Neural progenitor cell (in vitro differentiated cells): ENCODE measurements at regions not wholly inside any gene's neighbourhood (a gene's known extent, or its start where the extent isn't known, plus 50 kb on each side); places are given as distances from the start of the nearest gene placed in this dataset.
A peak's percentile ranks its signal among the peaks of the same experiment; 100 is the strongest.

Source experiments
- DNase-seq: peaks from one replicate; pipeline ENCODE4 v3.0.0-alpha.2; 2016; ENCODE audit warnings: low spot score
- H2AFZ ChIP-seq: fragments of 200-600 bp; sonication (generic); replicated peaks from 2 replicates; pipeline ENCODE4 v1.6.1; 2016; ENCODE audit warnings: antibody characterized with exemption
- H3F3A ChIP-seq: fragments of 200-600 bp; sonication (generic); 2 replicates; pipeline ENCODE4 v1.6.1; 2016; ENCODE audit warnings: antibody characterized with exemption, low read depth
- H3K27ac ChIP-seq: fragments of 200-600 bp; sonication (generic); 2 replicates; pipeline ENCODE4 v1.5.1; 2016; ENCODE audit warnings: mild to moderate bottlenecking
- H3K27me3 ChIP-seq: fragments of 200-600 bp; sonication (generic); 2 replicates; pipeline ENCODE4 v1.6.1; 2016; ENCODE audit warnings: mild to moderate bottlenecking, moderate library complexity
- H3K36me3 ChIP-seq: fragments of 200-600 bp; sonication (generic); 2 replicates; pipeline ENCODE4 v1.5.1; 2016
- H3K4me1 ChIP-seq: fragments of 200-600 bp; sonication (generic); 2 replicates; pipeline ENCODE4 v1.6.1; 2016; ENCODE audit warnings: mixed run types
- H3K4me2 ChIP-seq: fragments of 200-600 bp; sonication (generic); 2 replicates; pipeline ENCODE4 v1.6.1; 2016
- H3K4me3 ChIP-seq: fragments of 200-600 bp; sonication (generic); 2 replicates; pipeline ENCODE4 v1.5.1; 2016
- H3K79me2 ChIP-seq: fragments of 200-600 bp; sonication (generic); 2 replicates; pipeline ENCODE4 v1.6.1; 2016; ENCODE audit warnings: low read depth
- H3K9ac ChIP-seq: fragments of 200-600 bp; sonication (generic); 2 replicates; pipeline ENCODE4 v1.6.1; 2016
- H3K9me3 ChIP-seq: fragments of 200-600 bp; sonication (generic); 2 replicates; pipeline ENCODE4 v1.5.1; 2016; ENCODE audit warnings: low read depth
- H4K20me1 ChIP-seq: fragments of 200-600 bp; sonication (generic); 2 replicates; pipeline ENCODE4 v1.6.1; 2016; ENCODE audit warnings: low read depth
- H3K27ac Mint-ChIP-seq: 3 replicates; pipeline ENCODE4 v1.8.0; 2021; ENCODE audit warnings: mixed read lengths
- H3K27me3 Mint-ChIP-seq: 2 replicates; pipeline ENCODE4 v1.8.0; 2022; ENCODE audit warnings: low read depth, mild to moderate bottlenecking, inconsistent platforms, moderate library complexity, mixed read lengths; ENCODE audit not compliant: insufficient read depth
- H3K36me3 Mint-ChIP-seq: 3 replicates; pipeline ENCODE4 v1.8.0; 2021; ENCODE audit warnings: mixed read lengths
- H3K4me1 Mint-ChIP-seq: 3 replicates; pipeline ENCODE4 v1.8.0; 2021; ENCODE audit warnings: mixed read lengths
- H3K4me3 Mint-ChIP-seq: 3 replicates; pipeline ENCODE4 v1.8.0; 2021; ENCODE audit warnings: mild to moderate bottlenecking, moderate library complexity, mixed read lengths
- H3K9me3 Mint-ChIP-seq: 3 replicates; pipeline ENCODE4 v1.8.0; 2020; ENCODE audit warnings: mixed read lengths
- CTCF ChIP-seq: fragments of 200-600 bp; sonication (generic); IDR thresholded peaks from 2 replicates; pipeline ENCODE4 v1.5.1; 2017; ENCODE audit warnings: antibody characterized with exemption, mild to moderate bottlenecking
- EZH2 ChIP-seq: fragments of 200-600 bp; sonication (generic); IDR thresholded peaks from 2 replicates; pipeline ENCODE4 v1.6.1; 2017; ENCODE audit warnings: antibody characterized with exemption, mild to moderate bottlenecking, moderate library complexity
- EZH2phosphoT487 ChIP-seq: fragments of 200-600 bp; sonication (generic); IDR thresholded peaks from 2 replicates; pipeline ENCODE4 v1.6.1; 2017; ENCODE audit warnings: antibody characterized with exemption

GRCh38 chr18:61606068-61606660 is 272.9 kb downstream of the CDH20 start:
- Mint-ChIP-seq H3K27ac (peak overlapping the region; percentile 47), H3K4me3 (peak overlapping the region; percentile 74), H3K36me3 (no peaks in the 10 kb centered on the region), H3K9me3 (peaks cover 11% of the 10 kb centered on the region), H3K4me1 (peaks cover 25% of the 10 kb centered on the region), H3K27me3 (peaks cover 13% of the 10 kb centered on the region)
- Histone ChIP-seq H3K27ac (no peak overlapping the region), H3K9ac (no peak overlapping the region), H3F3A (peaks cover 13% of the 10 kb centered on the region), H3K4me2 (peak overlapping the region; percentile 61), H3K36me3 (no peaks in the 10 kb centered on the region), H4K20me1 (peaks cover 10% of the 10 kb centered on the region), H3K9me3 (no peaks in the 10 kb centered on the region), H3K79me2 (no peaks in the 10 kb centered on the region), H3K27me3 (peaks cover 38% of the 10 kb centered on the region), H3K4me1 (peaks cover 13% of the 10 kb centered on the region), H2AFZ (no peak overlapping the region), H3K4me3 (peak overlapping the region; percentile 32)
- TF ChIP-seq EZH2phosphoT487, result no peak
- TF ChIP-seq EZH2, result no peak
- no peak for TF ChIP-seq CTCF
- peak; percentile 94 for DNase-seq

- Histone ChIP-seq H3F3A (peaks cover 13% of the 10 kb centered on the region), H4K20me1 (peaks cover 10% of the 10 kb centered on the region), H3K4me3 (peak overlapping the region; percentile 32), H3K79me2 (no peaks in the 10 kb centered on the region), H2AFZ (no peak overlapping the region), H3K27me3 (peaks cover 38% of the 10 kb centered on the region), H3K27ac (no peak overlapping the region), H3K9ac (no peak overlapping the region), H3K36me3 (no peaks in the 10 kb centered on the region), H3K4me1 (peaks cover 13% of the 10 kb centered on the region), H3K4me2 (peak overlapping the region; percentile 61), H3K9me3 (no peaks in the 10 kb centered on the region)
- no peak for DNase-seq
- Mint-ChIP-seq H3K27me3 (peaks cover 13% of the 10 kb centered on the region), H3K4me1 (peaks cover 25% of the 10 kb centered on the region), H3K36me3 (no peaks in the 10 kb centered on the region), H3K27ac (no peak overlapping the region), H3K4me3 (no peak overlapping the region), H3K9me3 (peaks cover 8% of the 10 kb centered on the region)
- no peak for TF ChIP-seq EZH2phosphoT487
- TF ChIP-seq EZH2, result no peak
- no peak for TF ChIP-seq CTCF
Observed at GRCh38 chr18:61605376-61606067, 272.3 kb downstream of the CDH20 start.
